Ramos (cell line): ENCODE measurements at regions not wholly inside any gene's neighbourhood (a gene's known extent, or its start where the extent isn't known, plus 50 kb on each side); places are given as distances from the start of the nearest gene placed in this dataset.

Experiments
- in situ Hi-C: fragments of 300-500 bp; cut with MboI; formaldehyde crosslinking; loops from one replicate; pipeline ENCODE4 v1.14.3; 2022; ENCODE audit warnings: low sequenced_read_pairs; ENCODE audit not compliant: unreplicated experiment

DNA sequence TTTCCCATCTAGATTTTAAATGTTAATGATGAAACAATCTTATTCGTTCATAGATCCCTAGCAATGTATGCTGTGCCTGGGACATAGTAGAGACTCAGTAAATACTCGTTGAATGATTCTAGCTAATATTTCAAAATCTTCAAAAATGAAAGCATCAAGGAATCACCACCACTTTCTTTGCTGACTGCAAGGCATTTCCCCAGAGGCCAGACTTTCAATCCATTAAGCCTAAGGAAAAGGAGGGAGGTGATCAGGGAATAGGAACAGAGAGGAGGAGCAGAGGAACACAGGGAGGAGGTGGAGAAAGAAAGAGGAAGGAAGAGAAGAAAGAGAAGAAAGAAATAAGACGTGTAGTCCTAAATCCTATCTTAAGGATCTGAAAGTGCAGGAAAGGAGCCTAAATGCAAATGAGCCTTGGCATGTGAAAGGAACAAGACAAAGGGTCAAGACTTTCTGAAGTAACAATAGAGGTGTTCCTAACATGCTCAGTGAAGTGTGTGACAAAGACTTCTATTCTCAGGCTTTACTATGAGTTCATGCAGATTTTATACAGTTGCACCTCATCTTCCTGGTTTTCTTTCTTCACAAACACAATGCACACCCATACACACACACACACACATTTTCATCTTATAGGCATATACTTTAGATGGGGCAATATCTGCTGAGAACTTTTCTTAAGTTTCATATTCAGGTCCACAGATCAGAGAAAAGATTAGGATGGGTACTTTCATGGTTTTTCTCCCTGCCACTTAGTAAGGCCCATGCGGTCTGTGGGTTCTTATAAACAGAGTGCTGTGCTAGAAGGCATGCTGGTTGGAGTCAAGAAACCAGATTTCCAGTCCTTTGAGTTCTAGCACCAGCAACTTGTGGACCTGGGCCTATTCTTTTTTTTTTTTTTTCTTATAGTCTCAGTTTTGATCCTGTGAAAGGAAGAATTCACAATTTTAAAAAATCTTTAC, 512.2 kb upstream of the TNC start:
- in situ Hi-C loops = no loop called here

DNA sequence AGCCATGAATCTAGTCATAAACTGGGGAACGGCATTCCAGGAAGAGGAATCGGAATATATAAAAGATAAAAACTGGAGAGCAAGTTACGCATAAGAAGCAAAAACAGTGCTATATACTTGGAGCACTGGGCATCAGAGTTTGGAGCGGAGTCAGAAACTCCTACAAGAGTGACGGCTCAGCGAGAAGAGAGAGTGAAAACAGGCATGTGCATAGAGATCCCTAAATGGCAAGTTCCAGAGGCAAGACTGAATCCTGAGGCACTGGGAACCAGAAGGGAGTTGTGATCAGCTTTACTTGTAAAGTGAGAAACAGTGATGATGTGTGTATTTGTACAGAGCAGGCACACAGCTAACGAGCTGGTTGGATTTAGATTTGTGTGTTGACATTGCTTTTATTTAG, 514.4 kb upstream of the TNC start:
- in situ Hi-C loops = no loop called here

DNA sequence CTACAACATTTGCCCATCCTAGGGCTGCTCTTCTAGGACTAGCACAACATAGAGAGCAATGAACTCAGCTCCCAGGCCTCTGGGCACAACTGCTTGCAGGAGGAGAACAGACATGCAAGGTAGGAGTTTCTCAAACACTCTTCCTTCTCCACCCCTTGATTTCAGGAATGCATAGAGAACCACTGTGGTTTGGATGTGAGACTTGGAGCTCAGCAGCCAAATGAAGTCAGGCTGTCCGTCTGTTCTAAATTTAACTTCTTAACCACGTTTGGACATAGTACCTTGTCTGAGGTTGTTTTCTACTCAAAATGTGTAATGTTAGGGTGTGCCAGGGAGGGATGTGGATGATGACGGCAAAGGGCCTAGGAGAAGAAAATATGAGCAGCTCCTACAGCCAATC, 515.1 kb upstream of the TNC start:
- in situ Hi-C loops = no loop called here

DNA sequence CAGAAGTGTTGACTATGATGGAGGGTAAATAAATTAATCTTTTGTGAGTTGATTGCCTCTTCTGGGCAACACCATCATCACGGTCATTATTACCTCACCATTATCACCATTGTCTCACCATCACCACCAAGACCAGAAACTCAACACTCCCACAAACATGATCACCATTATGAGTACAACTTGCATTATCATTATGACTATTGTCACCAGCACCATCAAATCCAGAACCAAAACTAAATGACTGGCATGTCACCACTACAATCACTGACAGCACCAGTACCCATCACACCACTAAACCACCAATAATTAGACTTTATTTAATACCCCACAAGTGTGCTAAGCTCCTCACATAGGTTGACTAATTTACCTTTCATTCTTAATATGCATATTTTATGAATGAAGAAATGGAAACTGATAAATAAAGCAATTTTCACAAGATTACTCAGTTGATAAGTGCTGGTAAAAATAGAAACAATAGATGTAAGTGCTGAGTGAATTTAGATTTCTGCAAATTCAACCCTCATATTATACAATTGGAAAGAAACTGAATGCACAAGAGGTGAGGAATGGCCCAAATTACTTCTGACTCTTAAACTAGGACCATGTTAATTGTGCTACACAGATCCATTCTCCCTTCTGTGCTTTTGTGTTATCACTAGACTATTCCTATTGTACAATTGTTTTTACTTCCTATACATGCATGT, 517.8 kb upstream of the PAPPA start:
- in situ Hi-C loops = no loop called here

DNA sequence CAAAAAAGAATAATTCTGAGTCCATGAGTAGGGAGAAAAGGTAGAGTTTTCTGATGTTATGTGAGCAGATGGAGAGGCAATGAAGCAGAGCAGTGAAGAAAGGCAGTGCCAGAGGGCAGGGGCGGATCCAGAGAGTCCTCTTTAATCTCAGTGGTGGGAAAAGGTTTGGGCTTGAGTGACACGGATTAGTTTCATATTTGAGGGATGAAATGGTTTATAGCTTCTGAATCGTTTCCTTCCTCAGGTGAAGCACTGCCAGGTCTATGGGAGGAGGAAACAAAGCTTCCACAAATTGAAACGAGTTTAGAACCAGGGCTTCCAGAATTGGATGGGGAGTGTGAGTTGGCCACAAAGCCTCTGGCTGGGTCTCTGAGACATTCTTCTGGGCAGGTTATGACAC, 517.0 kb upstream of the PAPPA start:
- in situ Hi-C loops = no loop called here

DNA sequence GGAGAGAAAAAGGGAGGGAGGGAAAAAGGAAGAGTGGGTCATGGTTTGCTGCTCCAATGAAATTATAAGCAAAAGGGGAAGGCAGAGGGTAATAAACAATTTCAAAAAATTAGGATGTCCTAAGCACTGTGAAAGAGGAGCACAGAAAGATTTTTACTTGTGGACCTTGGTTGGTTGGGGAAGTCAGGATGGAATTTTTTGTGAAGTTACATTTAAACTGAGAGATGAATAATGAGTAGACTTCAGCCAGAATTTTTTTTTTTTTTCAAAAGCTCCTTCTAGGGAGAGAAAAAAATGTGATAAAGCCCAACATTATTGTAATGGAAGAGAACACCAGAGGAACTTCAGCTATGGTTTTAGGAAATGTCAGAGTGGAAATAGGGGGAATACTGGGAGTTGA, 515.9 kb upstream of the PAPPA start:
- in situ Hi-C loops = no loop called here

DNA sequence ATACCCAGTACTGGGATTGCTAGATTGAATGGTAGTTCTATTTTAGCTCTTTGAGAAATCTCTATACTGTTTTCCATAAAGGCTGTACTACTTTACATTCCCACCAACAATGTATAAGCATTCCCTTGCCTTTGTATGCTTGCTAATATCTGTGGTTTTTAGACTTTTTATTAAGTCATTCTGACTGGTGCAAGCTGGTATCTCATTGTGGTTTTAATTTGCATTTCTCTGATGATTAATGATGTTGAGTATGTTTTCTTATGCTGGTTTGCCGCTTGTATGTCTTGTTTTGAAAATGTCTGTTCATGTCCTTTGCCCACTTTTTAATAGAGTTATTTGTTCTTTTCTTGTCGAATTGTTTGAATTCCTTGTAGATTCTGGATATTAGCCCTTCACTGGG, 512.7 kb upstream of the PAPPA start:
- in situ Hi-C loops = no loop called here

DNA sequence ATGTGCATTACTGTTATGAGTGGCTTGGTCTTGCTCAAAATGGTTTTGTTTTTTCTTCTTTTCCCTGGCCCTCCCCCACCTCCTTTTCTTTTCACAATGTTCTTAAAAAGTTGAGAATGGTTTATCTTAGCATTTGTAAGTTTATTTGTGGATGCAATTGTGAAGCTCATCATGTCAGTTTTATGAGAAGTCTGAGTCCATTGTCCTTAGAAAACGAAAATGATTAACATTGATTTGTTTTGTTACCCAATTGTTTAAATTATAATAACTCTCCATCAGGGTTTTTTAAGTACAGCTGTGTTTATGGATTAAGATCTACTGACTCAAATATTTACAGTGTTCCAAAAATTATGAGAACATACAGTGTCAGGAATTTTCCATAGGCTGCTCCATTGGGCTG, 511.3 kb upstream of the PAPPA start:
- in situ Hi-C loops = no loop called here

DNA sequence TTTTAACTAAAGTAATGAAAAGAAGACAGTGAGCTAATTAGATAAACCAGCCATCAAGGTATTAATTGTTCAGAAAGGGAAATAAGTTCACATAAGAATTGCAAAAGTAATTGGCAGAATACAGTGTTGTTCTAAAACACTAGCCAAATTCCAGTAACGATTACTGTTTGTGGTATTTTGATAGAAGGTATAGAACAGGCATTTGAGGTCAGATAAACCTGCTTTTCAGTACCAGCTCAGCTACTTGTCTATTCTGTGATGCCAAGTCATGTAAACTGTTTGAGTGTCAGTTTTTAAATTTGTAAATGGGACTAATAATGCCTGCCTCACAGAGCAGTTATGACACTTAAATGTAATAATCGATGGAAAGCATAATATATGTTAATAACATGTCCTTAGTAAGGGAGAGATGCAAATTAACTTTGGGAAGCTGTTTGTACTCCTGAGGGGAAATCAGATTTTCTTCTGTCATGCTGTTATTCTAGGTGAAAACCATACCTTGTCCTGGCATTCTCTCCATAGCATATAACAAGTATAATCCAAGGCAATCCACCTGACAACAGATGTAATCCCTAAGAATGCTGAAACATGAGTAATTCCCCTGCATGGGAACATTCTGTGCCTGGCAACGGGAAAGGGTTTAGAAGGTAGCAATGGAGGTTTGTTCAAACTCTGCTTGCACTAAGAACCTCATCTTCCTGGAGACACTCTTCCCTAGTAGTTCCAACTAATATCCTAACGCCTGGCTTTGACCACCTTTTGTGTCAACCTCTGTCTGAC, 509.5 kb upstream of the PAPPA start:
- in situ Hi-C loops = no loop called here

DNA sequence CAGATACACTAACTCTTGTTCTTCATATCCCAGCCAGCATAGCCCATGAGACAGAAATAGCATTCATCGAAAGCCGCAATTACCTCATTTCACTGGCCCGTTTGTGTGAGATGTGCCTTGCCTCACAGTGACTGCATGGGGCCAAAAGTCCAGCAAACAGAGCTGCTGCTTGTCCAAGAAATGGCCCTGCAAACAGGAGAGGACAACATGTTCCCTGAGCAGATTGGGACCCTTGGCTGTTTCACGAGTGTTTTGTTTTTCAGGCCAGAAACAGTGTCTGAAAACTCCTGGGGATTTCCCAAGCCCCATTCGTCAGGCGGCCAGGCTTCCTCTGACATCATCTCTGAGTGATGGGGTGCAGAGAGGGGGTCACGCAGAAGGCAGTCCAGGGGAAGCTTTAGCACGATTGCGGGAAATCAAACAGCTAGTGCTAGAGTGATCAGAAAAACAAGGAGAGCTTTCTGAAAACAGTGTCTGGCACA, 503.6 kb upstream of the PAPPA start:
- in situ Hi-C loops = no loop called here

DNA sequence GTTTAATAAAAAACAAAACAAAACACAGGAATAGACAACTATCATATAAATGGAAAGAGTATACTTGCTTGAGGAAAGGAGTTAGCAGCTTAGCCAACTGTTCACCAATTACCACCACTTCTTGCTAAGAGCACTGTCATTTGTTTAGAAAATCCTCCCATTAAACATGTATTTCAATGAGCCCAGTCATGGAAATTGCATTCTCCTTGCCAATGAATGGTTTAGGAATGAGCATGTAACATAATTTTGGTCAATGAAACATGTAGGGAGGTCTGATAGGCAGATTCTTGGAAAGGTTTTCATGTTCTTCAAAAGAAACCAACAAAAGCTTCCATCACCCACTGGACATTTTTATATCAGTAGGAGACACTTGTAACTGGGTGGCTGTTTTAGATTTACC, 502.8 kb upstream of the PAPPA start:
- in situ Hi-C loops = no loop called here

DNA sequence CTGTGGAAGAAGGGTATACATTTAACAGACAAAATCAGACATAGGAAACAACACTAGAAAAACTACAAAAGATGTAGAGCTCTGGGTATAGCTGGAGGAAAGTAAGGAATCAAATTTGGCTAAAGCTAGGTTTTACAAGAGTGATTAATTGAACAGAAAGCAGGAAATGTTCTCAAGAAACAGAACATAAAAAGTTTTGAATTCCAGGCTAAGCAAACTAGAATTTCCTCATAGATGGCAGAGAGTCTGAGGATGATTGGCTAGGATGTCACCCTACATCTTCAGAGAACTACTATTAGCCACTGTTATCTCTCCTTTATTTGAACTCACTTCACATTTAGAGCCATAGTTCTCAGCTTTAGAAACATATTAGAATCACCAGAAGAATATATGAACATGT, 502.1 kb upstream of the PAPPA start:
- in situ Hi-C loops = no loop called here

DNA sequence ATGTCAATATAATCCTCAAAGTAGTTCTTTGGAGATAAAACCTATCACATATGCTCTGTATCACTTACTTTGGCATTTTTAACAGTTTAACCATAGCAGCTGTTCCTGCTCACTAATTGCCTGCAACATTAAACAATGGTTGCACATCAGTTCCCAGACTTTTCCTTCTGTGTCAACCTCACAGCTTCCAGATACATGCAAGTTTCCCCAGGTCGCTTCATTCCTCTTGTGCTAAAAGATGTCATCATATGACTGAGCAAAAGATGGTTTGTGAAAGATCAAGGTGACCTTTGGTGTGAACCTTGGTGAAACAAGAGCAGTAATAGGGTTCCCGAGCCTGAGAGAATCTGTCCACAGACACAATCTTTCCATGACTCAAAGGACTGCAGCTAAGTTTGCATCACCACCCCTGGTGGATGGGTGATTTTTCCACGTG, 500.4 kb upstream of the PAPPA start:
- in situ Hi-C loops = no loop called here

DNA sequence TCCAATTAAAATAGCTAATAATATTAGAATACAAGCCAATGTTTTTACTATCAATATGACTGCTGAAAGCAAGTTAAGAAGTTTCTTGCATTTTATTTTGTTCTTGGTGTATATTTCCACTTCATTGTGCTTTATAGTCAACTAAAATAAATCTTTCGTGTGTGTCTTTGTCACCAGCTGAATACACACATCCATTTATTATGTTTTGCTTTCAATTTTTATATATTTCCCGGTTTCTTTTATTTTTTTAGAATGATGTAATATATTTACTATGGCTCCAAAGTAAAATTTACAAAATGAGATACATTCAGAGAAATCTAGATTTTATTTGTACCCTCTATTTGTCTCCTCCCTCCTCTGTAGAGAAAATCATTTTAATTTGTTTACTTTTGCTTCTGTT, 495.9 kb upstream of the PAPPA start:
- in situ Hi-C loops = no loop called here

DNA sequence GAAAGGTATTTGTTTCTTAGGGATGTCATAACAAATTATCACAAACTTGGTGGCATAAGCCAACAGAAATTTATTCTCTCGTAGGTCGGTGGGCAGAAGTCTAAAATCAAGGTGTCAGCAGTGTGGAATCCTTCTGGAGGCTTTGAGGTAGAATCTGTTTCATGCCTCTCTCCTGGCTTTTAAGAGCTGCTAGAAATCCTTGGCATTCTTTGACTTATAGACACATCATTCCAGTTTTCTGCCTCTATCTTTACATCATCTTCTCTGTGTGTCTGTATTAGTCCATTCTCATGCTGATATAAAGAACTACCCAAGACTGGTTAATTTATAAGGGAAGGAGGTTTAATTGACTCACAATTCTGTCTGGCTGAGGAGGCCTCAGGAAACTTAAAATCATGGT, 488.1 kb upstream of the PAPPA start:
- in situ Hi-C loops = no loop called here

DNA sequence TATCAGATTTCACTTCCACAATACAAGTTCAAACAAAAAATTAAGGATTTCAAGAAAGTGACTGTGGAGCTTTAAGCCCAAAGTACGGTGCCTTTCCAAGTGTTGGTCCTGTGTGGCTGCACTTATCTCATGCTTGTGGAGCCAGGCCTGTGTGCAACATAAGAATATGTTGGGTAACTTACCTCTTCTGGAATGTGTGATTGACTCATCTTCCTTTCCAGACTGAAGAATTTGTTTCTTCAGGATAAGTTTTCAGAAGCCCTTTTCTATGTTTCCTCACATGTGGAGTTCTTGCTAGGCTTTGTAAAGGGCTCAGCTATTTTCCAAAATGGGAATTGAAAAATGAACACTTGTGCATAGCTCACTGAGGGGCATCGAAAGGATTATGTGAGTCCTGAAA, 485.1 kb upstream of the PAPPA start:
- in situ Hi-C loops = no loop called here

DNA sequence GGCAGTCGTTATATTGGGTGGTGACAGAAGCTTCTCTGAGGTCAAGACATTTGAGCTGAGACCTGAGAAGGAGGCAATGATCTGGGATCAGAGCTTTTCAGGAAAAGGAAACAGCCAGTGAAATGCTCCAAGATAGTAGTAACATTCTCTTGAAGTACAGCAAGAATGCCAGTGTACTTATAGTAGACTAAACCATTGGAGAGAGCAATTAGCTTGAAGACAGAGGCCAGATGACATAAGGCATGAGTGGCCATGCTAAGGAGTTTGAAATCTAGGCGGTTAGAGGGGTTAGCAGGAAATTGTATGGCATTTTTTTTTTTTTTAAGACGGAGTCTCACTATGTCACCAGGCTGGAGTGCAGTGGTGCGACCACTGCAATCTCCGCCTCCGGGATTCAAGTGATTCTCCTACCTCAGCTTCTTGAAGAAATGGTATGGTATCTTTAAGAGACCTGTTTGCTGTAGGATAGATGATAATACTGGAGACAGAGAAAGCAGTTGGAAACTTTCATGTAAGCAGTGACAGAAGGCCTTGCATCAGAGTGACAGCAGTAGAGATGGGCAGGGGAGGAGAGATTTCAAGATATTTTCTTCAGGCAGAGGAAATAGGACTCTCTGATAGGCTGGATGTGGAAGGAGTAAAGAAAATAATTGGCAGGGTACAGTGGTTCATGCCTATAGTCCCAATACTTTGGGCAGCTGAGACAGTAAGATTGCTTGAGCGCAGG, 482.2 kb upstream of the PAPPA start:
- in situ Hi-C loops = no loop called here

DNA sequence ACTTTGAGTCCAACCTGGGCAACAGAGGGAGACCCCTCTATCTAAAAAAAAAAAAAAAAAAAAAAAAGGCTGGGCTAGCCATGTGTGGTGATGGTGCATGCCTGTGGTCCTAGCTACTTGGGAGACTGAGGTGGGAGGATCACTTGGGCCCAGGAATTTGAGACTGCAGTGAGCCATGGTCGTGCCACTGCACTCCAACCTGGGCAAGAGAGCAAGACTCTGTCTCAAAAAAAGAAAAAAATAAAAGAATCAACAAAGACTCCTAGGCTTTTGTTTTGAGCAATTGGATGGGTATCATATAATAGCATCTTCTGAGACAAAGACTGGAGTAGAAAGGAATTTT, 481.7 kb upstream of the PAPPA start:
- in situ Hi-C loops = no loop called here

DNA sequence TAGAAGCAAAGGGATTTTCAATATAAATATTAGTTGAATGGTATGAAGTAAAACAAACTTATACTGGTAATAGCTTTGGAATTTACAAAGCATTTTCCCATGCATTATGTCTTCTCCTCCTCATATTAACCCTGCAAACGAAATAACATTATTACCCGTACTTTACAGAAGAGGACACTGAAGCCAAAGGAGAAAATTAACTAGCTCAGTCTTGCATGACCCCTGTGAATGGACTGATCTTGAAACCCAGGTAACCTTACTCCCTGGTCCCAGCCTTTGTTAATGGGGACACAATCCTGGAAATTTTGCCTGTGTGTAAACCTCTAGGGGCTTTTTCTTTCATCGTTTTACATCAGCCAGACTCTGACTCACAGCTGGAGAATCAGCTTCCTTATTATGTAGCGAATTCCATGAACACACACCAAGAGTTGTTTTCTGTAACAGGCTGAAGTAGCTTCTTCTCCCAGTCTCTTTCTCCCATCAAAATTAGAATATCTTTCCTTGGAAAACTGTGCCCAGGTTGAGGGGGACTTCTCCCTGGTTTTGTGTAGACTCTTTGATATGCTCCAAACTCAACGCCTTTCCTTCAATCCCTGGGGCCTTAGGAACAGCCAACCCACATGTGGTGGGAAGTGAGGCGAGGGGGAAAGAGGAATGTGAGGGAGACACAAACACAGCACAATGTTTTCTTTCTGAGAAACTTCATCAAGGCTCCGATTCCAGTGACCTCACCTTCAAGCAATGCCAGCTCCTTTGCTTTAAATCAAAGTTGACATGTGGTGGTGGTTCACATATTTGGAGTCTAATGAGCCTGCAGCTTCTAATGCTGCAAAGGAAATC, 480.9 kb upstream of the PAPPA start:
- in situ Hi-C loops = no loop called here
